H1 (cell line): ENCODE measurements at regions not wholly inside any gene's neighbourhood (a gene's known extent, or its start where the extent isn't known, plus 50 kb on each side); places are given as distances from the start of the nearest gene placed in this dataset.

Experiments used
- HDAC2 ChIP-seq, 2 experiments: fragments of 300-600 bp in 1 of 2; sonication (generic) in 1 of 2; IDR thresholded peaks; 2 replicates each; pipeline ENCODE4 v1.6.1; 2011 to 2012; ENCODE audit warnings: low read depth in 2 of 2, low read length in 2 of 2, mild to moderate bottlenecking in 2 of 2, moderate library complexity in 2 of 2, borderline replicate concordance in 1 of 2, inconsistent platforms in 1 of 2
- RXRA ChIP-seq: IDR thresholded peaks from 2 replicates; pipeline ENCODE4 v1.6.1; 2011; ENCODE audit warnings: low read depth, mild to moderate bottlenecking, low read length, moderate library complexity; ENCODE audit not compliant: insufficient read depth
- TF ChIP-seq, protein P1 (sequence below), 3 experiments: IDR thresholded peaks; 1 replicate in 2 of 3; 2 replicates in 1 of 3; pipeline versions ENCODE4 v1.5.1 to v1.6.1; 2011; ENCODE audit warnings: low read length in 3 of 3, mild to moderate bottlenecking in 3 of 3, inconsistent platforms in 2 of 3, low read depth in 1 of 3, moderate library complexity in 1 of 3; ENCODE audit not compliant: insufficient read depth in 1 of 3; ENCODE audit errors: control extremely low read depth in 1 of 3
- TF ChIP-seq, protein P2 (sequence below): fragments of 300-600 bp; sonication (generic); IDR thresholded peaks from 2 replicates; pipeline ENCODE4 v1.7.1; 2012; ENCODE audit warnings: low read length, moderate library complexity, mild to moderate bottlenecking, inconsistent platforms; ENCODE audit not compliant: insufficient replicate concordance

DNA sequence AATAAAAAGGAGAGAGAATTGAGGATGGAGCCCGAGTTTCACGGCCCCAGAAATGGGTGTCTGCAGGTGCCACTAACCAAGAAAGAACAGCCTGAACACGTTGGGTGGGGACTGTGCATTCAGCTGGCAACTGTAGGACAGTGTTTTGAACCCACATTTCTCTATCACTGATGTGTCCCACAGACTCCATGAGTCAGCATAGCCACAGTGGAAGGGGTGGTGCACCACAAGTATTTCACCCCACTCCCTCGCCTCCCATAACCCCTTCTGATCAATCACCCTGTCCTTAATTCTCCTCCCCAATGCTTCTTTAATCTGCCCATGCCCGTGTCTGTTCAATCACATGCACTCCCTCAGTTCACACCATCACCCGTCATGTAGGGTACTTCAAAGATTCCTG is 291.5 kb downstream of the ZNF516 start (continued):
- TF ChIP-seq, protein P1, sequence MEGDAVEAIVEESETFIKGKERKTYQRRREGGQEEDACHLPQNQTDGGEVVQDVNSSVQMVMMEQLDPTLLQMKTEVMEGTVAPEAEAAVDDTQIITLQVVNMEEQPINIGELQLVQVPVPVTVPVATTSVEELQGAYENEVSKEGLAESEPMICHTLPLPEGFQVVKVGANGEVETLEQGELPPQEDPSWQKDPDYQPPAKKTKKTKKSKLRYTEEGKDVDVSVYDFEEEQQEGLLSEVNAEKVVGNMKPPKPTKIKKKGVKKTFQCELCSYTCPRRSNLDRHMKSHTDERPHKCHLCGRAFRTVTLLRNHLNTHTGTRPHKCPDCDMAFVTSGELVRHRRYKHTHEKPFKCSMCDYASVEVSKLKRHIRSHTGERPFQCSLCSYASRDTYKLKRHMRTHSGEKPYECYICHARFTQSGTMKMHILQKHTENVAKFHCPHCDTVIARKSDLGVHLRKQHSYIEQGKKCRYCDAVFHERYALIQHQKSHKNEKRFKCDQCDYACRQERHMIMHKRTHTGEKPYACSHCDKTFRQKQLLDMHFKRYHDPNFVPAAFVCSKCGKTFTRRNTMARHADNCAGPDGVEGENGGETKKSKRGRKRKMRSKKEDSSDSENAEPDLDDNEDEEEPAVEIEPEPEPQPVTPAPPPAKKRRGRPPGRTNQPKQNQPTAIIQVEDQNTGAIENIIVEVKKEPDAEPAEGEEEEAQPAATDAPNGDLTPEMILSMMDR (IDR thresholded peaks at IDR 0.05; ENCODE audit: control extremely low read depth in 1 of 3, insufficient read depth in 1 of 3, low read depth in 1 of 3, low read length in 3 of 3): no peak
- TF ChIP-seq, protein P2, sequence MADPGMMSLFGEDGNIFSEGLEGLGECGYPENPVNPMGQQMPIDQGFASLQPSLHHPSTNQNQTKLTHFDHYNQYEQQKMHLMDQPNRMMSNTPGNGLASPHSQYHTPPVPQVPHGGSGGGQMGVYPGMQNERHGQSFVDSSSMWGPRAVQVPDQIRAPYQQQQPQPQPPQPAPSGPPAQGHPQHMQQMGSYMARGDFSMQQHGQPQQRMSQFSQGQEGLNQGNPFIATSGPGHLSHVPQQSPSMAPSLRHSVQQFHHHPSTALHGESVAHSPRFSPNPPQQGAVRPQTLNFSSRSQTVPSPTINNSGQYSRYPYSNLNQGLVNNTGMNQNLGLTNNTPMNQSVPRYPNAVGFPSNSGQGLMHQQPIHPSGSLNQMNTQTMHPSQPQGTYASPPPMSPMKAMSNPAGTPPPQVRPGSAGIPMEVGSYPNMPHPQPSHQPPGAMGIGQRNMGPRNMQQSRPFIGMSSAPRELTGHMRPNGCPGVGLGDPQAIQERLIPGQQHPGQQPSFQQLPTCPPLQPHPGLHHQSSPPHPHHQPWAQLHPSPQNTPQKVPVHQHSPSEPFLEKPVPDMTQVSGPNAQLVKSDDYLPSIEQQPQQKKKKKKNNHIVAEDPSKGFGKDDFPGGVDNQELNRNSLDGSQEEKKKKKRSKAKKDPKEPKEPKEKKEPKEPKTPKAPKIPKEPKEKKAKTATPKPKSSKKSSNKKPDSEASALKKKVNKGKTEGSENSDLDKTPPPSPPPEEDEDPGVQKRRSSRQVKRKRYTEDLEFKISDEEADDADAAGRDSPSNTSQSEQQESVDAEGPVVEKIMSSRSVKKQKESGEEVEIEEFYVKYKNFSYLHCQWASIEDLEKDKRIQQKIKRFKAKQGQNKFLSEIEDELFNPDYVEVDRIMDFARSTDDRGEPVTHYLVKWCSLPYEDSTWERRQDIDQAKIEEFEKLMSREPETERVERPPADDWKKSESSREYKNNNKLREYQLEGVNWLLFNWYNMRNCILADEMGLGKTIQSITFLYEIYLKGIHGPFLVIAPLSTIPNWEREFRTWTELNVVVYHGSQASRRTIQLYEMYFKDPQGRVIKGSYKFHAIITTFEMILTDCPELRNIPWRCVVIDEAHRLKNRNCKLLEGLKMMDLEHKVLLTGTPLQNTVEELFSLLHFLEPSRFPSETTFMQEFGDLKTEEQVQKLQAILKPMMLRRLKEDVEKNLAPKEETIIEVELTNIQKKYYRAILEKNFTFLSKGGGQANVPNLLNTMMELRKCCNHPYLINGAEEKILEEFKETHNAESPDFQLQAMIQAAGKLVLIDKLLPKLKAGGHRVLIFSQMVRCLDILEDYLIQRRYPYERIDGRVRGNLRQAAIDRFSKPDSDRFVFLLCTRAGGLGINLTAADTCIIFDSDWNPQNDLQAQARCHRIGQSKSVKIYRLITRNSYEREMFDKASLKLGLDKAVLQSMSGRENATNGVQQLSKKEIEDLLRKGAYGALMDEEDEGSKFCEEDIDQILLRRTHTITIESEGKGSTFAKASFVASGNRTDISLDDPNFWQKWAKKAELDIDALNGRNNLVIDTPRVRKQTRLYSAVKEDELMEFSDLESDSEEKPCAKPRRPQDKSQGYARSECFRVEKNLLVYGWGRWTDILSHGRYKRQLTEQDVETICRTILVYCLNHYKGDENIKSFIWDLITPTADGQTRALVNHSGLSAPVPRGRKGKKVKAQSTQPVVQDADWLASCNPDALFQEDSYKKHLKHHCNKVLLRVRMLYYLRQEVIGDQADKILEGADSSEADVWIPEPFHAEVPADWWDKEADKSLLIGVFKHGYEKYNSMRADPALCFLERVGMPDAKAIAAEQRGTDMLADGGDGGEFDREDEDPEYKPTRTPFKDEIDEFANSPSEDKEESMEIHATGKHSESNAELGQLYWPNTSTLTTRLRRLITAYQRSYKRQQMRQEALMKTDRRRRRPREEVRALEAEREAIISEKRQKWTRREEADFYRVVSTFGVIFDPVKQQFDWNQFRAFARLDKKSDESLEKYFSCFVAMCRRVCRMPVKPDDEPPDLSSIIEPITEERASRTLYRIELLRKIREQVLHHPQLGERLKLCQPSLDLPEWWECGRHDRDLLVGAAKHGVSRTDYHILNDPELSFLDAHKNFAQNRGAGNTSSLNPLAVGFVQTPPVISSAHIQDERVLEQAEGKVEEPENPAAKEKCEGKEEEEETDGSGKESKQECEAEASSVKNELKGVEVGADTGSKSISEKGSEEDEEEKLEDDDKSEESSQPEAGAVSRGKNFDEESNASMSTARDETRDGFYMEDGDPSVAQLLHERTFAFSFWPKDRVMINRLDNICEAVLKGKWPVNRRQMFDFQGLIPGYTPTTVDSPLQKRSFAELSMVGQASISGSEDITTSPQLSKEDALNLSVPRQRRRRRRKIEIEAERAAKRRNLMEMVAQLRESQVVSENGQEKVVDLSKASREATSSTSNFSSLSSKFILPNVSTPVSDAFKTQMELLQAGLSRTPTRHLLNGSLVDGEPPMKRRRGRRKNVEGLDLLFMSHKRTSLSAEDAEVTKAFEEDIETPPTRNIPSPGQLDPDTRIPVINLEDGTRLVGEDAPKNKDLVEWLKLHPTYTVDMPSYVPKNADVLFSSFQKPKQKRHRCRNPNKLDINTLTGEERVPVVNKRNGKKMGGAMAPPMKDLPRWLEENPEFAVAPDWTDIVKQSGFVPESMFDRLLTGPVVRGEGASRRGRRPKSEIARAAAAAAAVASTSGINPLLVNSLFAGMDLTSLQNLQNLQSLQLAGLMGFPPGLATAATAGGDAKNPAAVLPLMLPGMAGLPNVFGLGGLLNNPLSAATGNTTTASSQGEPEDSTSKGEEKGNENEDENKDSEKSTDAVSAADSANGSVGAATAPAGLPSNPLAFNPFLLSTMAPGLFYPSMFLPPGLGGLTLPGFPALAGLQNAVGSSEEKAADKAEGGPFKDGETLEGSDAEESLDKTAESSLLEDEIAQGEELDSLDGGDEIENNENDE: no peak
- TF ChIP-seq RXRA: no peak
- TF ChIP-seq HDAC2 (IDR thresholded peaks at IDR 0.05; ENCODE audit: borderline replicate concordance in 1 of 2, low read depth in 2 of 2, low read length in 2 of 2): no peak
